GM18870 (cell line): ENCODE measurements at regions not wholly inside any gene's neighbourhood (a gene's known extent, or its start where the extent isn't known, plus 50 kb on each side); places are given as distances from the start of the nearest gene placed in this dataset.

Source experiments
- ATAC-seq: cut with Tn5 transposase; IDR thresholded peaks from one replicate; pipeline ENCODE4 v1.9.1; 2021; ENCODE audit warnings: moderate library complexity; ENCODE audit not compliant: unreplicated experiment

DNA sequence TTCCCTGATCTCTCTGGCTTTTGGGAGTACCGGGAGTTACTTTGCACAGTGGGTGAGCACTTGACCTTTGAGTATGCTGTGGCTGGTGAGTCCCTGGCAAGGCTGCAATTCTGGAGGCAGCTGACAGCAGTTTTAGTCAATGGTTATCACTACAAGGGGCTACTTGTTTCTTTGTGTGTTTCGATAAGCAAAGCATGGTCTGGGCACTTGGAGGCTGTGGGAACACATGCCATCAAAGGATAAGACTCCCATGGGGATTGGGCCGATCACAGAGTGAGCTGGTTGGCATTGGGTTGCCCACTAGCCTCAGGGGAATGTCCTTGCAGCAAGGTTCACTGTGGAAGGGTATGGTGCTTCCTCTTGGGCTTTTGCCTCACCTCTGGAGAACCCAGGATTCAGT, 208.2 kb downstream of the SNX13 start:
- no peak for ATAC-seq
